ENCODE measurements at regions not wholly inside any gene's neighbourhood (a gene's known extent, or its start where the extent isn't known, plus 50 kb on each side); places are given as distances from the start of the nearest gene placed in this dataset.

GRCh38 chr14:97699026-97699425 is 901.8 kb downstream of the VRK1 start:
- no peak for TF ChIP-seq ZBTB6 (tag by site-specific recombination; IDR thresholded peaks at IDR 0.05)
- no peak for TF ChIP-seq ZNF24 (tag by site-specific recombination; IDR thresholded peaks at IDR 0.05)
- no peak for TF ChIP-seq CTCF (tag by site-specific recombination; IDR thresholded peaks at IDR 0.05)
- no peak for TF ChIP-seq ZBTB17 (tag by site-specific recombination; IDR thresholded peaks at IDR 0.05)
- TF ChIP-seq MZF1 (tag by site-specific recombination; IDR thresholded peaks at IDR 0.05; ENCODE audit: borderline replicate concordance), result no peak
- TF ChIP-seq KLF16 (tag by site-specific recombination; IDR thresholded peaks at IDR 0.05), result no peak
- no peak for TF ChIP-seq ZNF121 (tag by site-specific recombination; IDR thresholded peaks at IDR 0.05)
- TF ChIP-seq ZNF558 (tag by site-specific recombination; IDR thresholded peaks at IDR 0.05), result no peak
- no peak for TF ChIP-seq ZNF292 (tag by site-specific recombination; IDR thresholded peaks at IDR 0.05; ENCODE audit: borderline replicate concordance, low read depth)
- TF ChIP-seq ZNF548 (tag by site-specific recombination; IDR thresholded peaks at IDR 0.05), result no peak
- no peak for TF ChIP-seq ZNF639 (tag by site-specific recombination; IDR thresholded peaks at IDR 0.05)
- TF ChIP-seq ZNF501 (tag by site-specific recombination; IDR thresholded peaks at IDR 0.05), result no peak
- no peak for TF ChIP-seq YY1 (tag by site-specific recombination; IDR thresholded peaks at IDR 0.05)
- TF ChIP-seq ELK4 (IDR thresholded peaks at IDR 0.05; ENCODE audit: borderline replicate concordance, low read depth, low read length), result no peak
